GM21423 (cell line): ENCODE measurements at regions not wholly inside any gene's neighbourhood (a gene's known extent, or its start where the extent isn't known, plus 50 kb on each side); places are given as distances from the start of the nearest gene placed in this dataset.

Source experiments
- ATAC-seq: cut with Tn5 transposase; IDR thresholded peaks from one replicate; pipeline ENCODE4 v1.9.1; 2021; ENCODE audit warnings: mild to moderate bottlenecking, moderate library complexity; ENCODE audit not compliant: unreplicated experiment

DNA sequence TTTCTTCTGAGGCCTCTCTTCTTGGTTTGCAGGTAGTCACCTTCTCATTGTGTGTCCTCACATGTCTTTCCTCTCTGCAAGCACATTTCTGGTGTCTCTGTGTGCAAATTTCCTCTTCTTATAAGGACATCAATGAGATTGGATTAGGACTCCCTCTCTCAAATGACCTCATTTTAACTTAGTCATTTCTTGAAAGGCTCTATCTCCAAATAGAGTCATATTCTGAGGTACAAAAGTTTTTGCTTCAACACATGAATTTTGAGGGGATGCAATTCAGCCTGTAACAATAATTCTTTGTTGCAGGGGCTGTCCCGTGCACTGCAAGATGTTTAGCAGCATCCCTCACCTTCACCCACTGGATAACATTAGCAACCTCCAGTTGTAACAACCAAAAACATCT is 115.0 kb upstream of the DCBLD2 start:
- no peak for ATAC-seq

DNA sequence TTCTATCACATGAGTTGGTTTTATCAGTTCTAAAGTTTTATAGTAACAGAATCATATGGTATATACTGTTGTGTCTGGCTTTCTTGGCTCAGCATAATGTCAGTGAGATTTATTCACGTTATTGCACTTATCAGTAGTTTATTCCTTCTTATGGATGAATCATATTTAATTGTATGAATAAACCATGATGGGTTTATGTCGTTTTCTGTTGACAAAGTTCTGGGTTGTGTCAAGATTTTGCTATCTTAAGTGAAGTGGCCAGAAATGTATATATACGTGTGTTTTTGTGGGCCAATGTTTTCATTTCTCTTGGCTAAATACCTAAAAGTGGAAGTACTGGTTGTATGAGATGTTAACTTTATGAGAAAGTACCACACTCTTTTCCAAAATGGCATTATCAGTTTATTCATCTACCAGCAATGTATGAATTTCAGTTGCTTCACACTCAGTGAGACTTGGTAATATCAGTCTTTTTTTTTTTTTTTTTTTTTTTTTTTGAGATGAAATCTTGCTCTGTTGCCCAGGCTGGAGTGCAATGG is 112.4 kb upstream of the DCBLD2 start:
- no peak for ATAC-seq

DNA sequence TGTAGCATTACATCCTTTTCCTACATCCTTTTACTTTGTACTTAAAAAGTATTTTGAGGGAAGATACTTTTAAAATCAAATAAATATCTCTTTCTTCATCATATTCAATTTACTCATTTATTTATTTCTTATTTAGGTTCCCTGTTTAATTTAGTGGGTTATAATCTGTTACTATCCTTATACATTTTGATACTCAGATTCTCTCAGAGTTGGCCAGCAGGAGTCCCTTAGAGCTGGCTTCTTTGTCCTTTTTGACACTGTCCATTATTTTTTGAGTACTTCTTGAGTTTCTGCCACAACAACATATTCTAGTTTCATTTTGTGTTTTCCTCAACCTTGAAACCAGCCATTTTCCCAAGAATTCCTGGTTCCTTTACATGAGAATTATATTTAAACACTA is 111.6 kb upstream of the DCBLD2 start:
- no peak for ATAC-seq

GRCh38 chr3:99012051-99012450 is 110.6 kb upstream of the DCBLD2 start:
- peak; percentile 97 for ATAC-seq

DNA sequence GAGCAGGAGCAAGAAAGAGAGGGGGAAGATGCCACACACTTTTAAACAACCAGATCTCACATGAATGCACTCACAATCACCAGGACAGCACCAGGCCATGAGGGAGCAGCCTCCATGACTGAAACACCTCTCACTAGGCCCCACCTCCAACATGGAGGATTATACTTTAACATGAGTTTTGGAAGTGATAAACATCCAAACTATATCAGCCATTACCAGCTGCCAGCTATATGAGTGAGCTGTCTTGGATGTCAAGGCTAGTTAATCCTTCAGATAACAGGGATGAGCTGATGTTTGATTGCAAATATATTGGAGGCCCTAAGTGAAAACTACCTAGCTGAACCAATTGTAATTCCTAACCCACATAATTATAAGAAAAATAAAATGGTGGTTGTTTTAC is 108.4 kb upstream of the DCBLD2 start:
- no peak for ATAC-seq

- no peak for ATAC-seq
Measured at GRCh38 chr3:99006686-99007085, 105.2 kb upstream of the DCBLD2 start.

DNA sequence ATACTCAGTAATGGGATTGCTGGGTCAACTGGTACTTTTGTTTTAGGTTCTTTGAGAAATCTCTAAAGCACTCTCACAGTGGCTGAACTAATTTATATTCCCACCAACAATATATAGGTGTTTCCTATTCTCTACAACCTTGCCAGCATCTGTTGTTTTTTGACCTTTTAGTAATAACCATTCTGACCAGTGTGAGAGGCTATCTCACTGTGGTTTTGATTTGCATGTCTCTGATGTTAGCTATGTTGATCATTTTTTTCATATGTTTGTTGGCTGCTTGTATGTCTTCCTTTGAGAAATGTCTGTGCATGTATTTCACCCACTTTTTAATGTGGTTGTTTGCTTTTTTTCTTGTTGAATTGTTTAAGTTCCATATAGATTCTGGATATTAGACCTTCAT is 98.2 kb upstream of the DCBLD2 start:
- ATAC-seq = no peak

DNA sequence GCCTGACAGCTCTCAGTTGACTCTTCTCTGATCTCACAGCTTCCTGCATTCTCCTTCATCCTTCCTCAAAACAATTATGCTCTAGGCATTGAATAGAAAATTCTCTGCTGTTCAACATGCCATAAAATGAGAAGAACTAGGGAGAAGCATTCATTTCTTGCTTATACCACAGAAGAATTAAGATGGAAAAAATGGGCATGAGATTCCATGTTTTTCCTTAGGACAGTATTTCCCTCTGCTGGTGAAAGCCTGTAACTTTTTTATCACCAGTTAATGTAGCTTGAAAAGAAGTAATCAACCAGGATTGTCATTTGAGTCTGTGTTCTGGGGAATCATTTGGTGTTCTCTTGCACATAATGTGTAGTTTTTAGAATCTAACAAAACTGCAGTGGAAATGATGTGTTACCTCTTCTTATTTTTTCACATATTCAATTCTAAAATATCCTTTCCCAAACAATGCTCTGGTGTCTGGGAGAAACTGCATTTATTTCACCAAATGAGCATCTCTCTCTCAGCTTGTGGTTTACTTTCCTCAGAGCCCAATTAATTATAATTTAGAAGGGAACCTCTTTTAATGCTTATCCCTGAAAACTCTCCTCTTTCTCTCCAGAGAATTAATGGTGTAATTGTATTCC is 92.8 kb upstream of the DCBLD2 start:
- ATAC-seq = no peak

DNA sequence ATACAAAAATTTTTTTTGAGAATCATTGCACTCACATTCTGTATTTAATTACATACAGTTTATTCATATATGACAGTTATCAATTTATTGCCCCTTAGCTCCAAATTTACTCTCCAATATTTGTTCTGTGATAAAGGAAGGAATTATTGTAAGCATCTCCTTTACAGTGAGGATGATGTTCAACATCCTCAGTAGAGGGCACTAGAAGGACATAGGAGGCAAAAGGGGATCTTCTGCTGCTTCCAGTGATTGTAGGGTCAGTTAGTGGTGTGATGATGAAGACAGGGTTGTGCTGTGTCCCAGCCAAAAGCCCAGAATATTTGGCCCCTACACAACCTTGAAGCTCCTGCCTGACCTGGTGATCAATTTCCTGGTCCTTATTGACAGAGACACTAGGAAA is 89.9 kb upstream of the DCBLD2 start:
- ATAC-seq = no peak

GRCh38 chr3:98990657-98991056 is 89.2 kb upstream of the DCBLD2 start:
- ATAC-seq = no peak

DNA sequence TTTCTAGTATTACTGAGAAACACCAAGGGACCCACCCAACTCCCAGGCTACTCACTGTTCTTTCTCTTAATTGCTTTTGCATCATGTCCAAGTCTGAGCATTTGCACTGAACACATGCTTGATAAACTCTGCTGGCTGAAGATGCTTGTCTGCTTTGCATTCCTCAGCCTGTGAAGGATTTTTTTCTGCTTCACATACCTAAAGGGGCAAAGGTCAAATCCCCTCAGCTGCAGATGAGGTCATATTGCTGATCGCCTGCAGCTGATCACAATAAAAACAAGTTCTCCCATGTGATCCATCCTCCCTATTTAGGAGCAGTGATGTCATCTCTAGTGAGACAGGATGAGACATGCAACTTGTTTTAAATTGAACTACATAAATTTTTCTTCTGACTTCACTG is 84.6 kb upstream of the DCBLD2 start:
- ATAC-seq = no peak

- ATAC-seq = no peak
Measured at GRCh38 chr3:98985431-98985830, 83.9 kb upstream of the DCBLD2 start.

DNA sequence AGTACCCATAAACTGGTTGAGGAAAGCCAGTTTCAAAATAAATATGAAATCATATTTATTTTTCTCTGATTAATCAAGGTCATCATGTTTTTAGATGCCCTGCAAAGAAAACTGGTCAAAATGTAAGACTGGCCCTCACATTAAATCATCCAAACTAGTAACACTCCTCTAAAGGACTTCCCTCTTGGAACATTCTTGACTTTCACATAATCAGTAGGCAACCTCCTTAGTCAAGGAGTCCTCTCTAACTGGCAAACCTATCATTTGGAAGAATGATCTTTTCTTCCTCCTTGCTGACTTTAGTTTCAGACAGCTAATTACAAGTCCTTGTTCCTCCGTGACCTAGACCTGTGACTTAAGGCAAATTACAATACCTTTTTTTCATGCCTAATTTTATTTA is 82.5 kb upstream of the DCBLD2 start:
- no peak for ATAC-seq

DNA sequence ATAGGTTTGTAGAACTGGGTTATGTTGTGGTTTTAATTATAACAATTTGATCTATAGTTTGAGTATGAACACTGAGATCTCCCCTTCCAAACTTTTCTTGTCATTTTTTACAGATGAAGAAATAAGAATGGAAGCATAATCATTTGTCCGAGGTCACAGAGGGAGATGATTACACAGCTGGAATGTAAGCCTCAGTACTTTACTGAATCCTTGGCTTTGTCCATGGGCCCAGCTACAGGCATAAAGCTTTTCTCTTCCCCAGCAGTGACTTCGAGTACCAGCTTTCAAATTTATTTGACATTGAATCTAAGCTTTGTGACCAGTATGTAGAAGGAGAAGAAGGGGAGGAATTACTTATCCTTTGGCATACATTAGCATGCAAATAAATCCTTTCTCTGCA is 80.9 kb upstream of the DCBLD2 start:
- no peak for ATAC-seq

DNA sequence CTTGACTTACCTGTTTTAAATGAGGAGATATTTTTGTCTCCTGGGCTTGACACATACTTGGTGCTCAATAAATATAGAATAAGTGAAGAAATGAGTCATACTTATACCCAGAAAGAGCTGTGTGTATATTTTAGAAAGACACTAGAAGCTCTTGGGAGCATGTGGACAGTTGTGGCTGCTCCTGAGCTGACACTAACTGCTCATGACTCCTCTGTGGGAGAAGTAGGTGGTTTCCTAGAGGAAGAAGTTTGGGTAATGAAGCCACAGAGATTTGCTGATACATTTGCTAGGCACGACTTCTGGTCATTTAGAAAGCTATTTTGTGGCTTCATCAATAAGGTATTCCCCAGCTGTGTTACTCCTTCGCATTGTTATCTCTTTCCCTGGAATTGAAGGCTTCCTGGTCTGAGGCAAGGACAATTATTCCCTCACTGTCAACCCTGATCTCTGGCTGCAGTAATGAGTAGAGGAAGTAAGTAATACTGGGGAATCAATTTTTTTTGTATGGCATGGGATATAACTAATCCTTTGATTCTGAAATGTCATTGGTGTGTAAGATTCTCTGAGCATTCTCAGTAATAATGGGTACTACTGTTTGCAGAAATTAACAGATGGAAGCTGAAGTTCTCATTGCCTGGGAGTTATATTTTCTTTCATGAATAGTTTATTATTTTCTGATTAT is 79.6 kb upstream of the DCBLD2 start:
- peak; percentile 87 for ATAC-seq

GRCh38 chr3:98979296-98979695 is 77.8 kb upstream of the DCBLD2 start:
- no peak for ATAC-seq

DNA sequence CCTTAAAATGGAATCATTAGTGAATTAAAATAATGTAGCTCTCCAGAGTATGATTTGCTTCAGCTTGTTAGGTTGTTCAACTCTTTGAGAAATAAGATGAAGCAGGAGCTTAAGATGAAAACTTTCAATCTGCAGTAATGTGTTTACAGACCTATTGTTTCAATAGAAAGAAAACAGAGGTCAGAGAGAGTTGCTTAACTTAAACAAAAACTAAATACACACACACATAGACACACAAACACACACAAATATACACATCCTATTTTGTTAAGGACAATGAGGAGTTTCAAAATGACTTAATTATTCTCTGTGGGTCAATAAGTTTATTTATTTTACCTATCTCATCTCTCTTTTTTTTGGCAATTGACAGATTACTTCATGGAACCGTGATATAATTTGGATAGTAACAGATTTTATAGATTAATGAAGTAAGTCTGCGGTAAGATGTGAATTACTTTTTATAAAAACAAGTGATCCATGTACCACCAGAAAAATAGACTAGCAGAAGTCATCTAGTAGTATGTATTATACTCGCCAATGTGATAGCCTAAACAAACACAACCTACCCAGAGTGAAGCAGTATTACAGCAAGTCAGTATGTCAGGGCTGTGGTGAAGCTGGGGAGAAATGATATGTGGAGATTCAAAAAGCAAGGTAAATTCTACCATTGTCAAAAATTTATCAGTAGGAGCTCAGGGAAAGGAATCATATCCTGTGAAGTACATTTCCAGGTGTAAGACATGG is 76.7 kb upstream of the DCBLD2 start:
- no peak for ATAC-seq

DNA sequence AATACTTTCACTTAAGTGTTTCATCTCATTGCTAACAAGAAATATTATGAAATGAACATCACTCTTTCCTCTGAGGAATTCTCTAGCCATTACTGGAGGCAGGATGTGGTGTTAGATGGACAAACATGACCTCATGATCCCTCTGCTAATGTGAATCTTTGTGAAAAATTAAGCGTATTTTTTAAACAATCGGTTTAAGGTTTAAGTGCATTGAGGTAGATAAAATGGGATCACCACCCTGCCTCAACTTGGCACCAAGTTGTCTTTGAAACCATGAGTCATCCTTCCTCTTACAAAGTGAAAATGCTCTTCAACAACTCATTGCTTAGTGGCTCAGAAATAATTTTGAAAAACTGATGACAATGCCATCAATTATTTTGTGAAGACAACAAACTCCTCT is 76.0 kb upstream of the DCBLD2 start:
- no peak for ATAC-seq

DNA sequence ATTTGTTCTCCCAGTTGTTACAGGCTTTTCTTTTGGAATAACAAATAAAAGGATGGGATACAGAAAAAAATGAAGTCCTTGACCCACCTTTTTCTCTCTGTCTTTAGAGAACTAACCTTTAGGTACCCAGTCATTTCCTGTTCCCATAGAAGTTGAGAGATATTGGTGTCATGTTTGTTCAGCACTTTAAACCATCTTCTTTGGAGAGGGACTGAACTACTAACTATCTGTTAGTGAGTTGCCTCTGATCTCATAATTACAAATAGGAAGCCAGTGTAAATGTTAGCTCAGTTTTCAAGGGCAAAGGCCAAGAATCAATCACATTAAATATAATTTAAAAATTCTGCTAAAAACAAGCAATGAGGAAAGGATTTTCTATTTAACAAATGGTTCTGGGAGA is 72.9 kb upstream of the DCBLD2 start:
- no peak for ATAC-seq

DNA sequence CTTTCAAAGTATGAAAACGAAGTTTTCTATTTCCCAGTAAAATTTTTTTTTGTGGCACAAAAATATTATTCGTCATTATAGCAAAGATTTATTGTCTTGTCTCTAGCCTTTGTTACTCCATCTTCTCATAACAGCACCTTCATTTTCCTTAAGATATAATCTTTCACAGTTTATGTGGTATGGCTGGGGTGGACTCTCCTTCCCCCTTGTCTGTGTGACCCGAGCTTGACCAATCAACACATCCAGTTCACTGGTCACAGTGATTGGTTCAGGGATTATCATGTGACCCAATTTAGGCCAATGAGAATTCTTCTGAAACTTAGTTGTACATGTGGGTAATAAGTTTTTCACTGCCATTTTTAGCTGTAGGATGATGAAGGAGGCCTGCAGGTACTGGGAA is 71.2 kb upstream of the DCBLD2 start:
- no peak for ATAC-seq

DNA sequence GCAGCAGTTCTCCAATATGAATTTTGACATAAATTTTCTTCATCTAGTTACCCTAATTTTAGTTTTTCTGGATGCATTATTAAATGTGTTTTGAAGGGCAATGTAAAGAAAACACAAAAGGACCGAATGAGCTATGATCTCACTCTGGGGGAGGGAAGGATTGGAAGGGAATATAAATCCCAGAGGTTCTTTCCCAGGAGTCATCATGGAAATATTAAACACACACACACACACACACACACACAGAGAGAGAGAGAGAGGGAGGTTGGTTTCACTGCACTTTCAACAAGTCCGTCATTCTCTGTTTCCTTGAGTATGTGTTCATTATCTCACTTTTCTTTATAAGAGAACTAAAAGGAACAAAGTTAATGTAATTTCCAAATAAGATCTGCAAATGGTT is 70.7 kb upstream of the DCBLD2 start:
- no peak for ATAC-seq

DNA sequence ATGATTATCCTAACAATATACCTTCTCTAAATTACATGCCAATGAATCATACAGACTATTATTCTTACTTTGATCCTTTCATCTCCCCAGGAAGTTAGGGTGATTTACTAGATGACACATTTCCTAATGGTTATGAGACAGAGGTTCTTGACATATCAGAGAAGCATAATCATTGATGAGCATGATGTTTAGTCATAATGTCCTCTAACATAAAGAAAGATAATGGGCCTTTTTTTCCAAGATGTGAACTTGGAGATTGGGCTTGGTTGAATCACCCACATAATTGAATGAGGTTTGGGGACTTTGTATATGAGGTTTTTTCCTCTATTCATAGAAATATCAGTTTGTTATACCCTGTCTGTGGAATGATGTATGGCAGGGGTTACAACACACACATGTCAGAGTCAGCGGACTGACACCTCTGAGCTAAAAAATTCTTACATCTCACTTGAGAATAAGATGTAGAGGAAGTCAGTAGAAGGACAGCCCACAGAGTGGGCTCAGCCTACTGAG is 69.7 kb upstream of the DCBLD2 start:
- no peak for ATAC-seq
